SK-N-SH (cell line): ENCODE measurements at regions not wholly inside any gene's neighbourhood (a gene's known extent, or its start where the extent isn't known, plus 50 kb on each side); places are given as distances from the start of the nearest gene placed in this dataset.

Experiments
- CTCF ChIA-PET: fragments of 300-600, 350-600 bp; formaldehyde crosslinking; extraction: SDS; loops from one replicate; lab custom pipeline; 2021; lab: Yijun Ruan, JAX
- POLR2A ChIA-PET: fragments of 350-600 bp; sonication (Branson Sonifier 250); formaldehyde crosslinking; extraction: SDS; loops from one replicate; lab custom pipeline; 2020; ENCODE audit warnings: antibody characterized with exemption, inconsistent platforms; lab: Yijun Ruan, JAX
- DNase-seq: peaks from one replicate; pipeline ENCODE4 v3.0.0; 2012
- H2AFZ ChIP-seq: fragments of 200-600 bp; sonication (generic); 2 replicates; pipeline ENCODE4 v1.8.1; 2016; ENCODE audit warnings: antibody characterized with exemption, mild to moderate bottlenecking, low read depth
- H3F3A ChIP-seq: fragments of 200-600 bp; sonication (generic); replicated peaks from 2 replicates; pipeline ENCODE3; 2016; ENCODE audit warnings: antibody characterized with exemption, mild to moderate bottlenecking; ENCODE audit not compliant: insufficient read depth
- H3K27ac ChIP-seq, 2 experiments: fragments of 200-500 bp in 1 of 2; fragments of 200-600 bp in 1 of 2; sonication (Bioruptor generic) in 1 of 2; sonication (generic), shearing (Covaris generic) in 1 of 2; 2 replicates each; pipeline versions ENCODE4 v1.5.1 to v1.6.1; 2014 to 2016; ENCODE audit warnings: low read depth in 2 of 2, inconsistent platforms in 1 of 2, low read length in 1 of 2, mild to moderate bottlenecking in 1 of 2, mixed read lengths in 1 of 2
- H3K27me3 ChIP-seq: fragments of 200-600 bp; sonication (generic), shearing (Covaris generic); 2 replicates; pipeline ENCODE4 v1.6.1; 2016; ENCODE audit warnings: mixed run types; ENCODE audit not compliant: insufficient read depth
- H3K36me3 ChIP-seq, 2 experiments: fragments of 200-500 bp in 1 of 2; fragments of 200-600 bp in 1 of 2; sonication (Bioruptor generic) in 1 of 2; sonication (generic) in 1 of 2; replicated peaks in 1 of 2; 2 replicates each; pipeline versions ENCODE3 to v1.5.1; 2014 to 2016; ENCODE audit warnings: low read length in 1 of 2, mild to moderate bottlenecking in 1 of 2; ENCODE audit not compliant: insufficient read depth in 2 of 2, control insufficient read depth in 1 of 2
- H3K4me1 ChIP-seq, 2 experiments: fragments of 200-500 bp in 1 of 2; fragments of 200-600 bp in 1 of 2; sonication (Bioruptor generic) in 1 of 2; sonication (generic), shearing (Covaris generic) in 1 of 2; 2 replicates each; pipeline versions ENCODE4 v1.5.1 to v1.6.1; 2014 to 2016; ENCODE audit warnings: low read depth in 1 of 2, low read length in 1 of 2, mixed run types in 1 of 2; ENCODE audit not compliant: insufficient read depth in 2 of 2, control insufficient read depth in 1 of 2
- H3K4me2 ChIP-seq: fragments of 200-600 bp; sonication (generic), shearing (Covaris generic); 2 replicates; pipeline ENCODE4 v1.6.1; 2017; ENCODE audit warnings: mixed run types
- H3K4me3 ChIP-seq, 2 experiments: fragments of 200-500 bp in 1 of 2; fragments of 200-600 bp in 1 of 2; sonication (Bioruptor generic) in 1 of 2; sonication (generic), shearing (Covaris generic) in 1 of 2; 2 replicates each; pipeline versions ENCODE4 v1.5.1 to v1.8.1; 2014 to 2016; ENCODE audit warnings: low read depth in 2 of 2, inconsistent platforms in 1 of 2, low read length in 1 of 2, mild to moderate bottlenecking in 1 of 2, mixed read lengths in 1 of 2, moderate library complexity in 1 of 2
- H3K79me2 ChIP-seq: fragments of 200-600 bp; sonication (generic); 2 replicates; pipeline ENCODE4 v1.8.1; 2017; ENCODE audit warnings: mild to moderate bottlenecking; ENCODE audit not compliant: insufficient read depth
- H3K9ac ChIP-seq: fragments of 200-600 bp; sonication (generic); 2 replicates; pipeline ENCODE4 v1.6.1; 2017; ENCODE audit warnings: mixed run types
- H3K9me2 ChIP-seq: fragments of 200-600 bp; sonication (generic); 2 replicates; pipeline ENCODE4 v1.6.1; 2017; ENCODE audit warnings: mixed run types
- H3K9me3 ChIP-seq: fragments of 200-600 bp; sonication (generic); 2 replicates; pipeline ENCODE4 v1.6.1; 2017; ENCODE audit warnings: mixed run types, mild to moderate bottlenecking, moderate library complexity
- H4K20me1 ChIP-seq: fragments of 200-600 bp; sonication (generic); 2 replicates; pipeline ENCODE4 v1.6.1; 2017; ENCODE audit warnings: mild to moderate bottlenecking, mixed run types; ENCODE audit not compliant: insufficient read depth
- CHD2 ChIP-seq: fragments of 150-350 bp; IDR thresholded peaks from 2 replicates; pipeline ENCODE4 v1.6.1; 2018; ENCODE audit warnings: low read length; ENCODE audit not compliant: partially characterized antibody
- EP300 ChIP-seq, 2 experiments: IDR thresholded peaks; 2 replicates each; pipeline versions ENCODE4 v1.4.0 to v1.6.1; 2012; ENCODE audit warnings: borderline replicate concordance in 1 of 2, low read depth in 1 of 2, low read length in 1 of 2
- EZH2phosphoT487 ChIP-seq: fragments of 200-600 bp; sonication (generic); IDR thresholded peaks from 2 replicates; pipeline ENCODE4 v1.6.1; 2017; ENCODE audit warnings: low read depth, mixed run types, mild to moderate bottlenecking, antibody characterized with exemption, moderate library complexity, borderline replicate concordance
- FOSL2 ChIP-seq: IDR thresholded peaks from 2 replicates; pipeline ENCODE4 v1.4.0; 2012; ENCODE audit warnings: low read depth, mild to moderate bottlenecking, moderate library complexity, borderline replicate concordance
- FOXJ3 ChIP-seq: sonication (generic); formaldehyde crosslinking; IDR thresholded peaks from 2 replicates; pipeline ENCODE4 v1.5.1; 2020; ENCODE audit warnings: mild to moderate bottlenecking, missing genetic modification reagents
- GABPA ChIP-seq: IDR thresholded peaks from 2 replicates; pipeline ENCODE4 v1.4.0; 2012; ENCODE audit warnings: low read depth, mild to moderate bottlenecking
- MAX ChIP-seq: IDR thresholded peaks from 2 replicates; pipeline ENCODE4 v1.4.0; 2012; ENCODE audit warnings: low read depth
- MEF2A ChIP-seq: IDR thresholded peaks from 2 replicates; pipeline ENCODE4 v1.4.0; 2012; ENCODE audit warnings: low read depth, borderline replicate concordance
- PBX3 ChIP-seq: IDR thresholded peaks from 2 replicates; pipeline ENCODE4; 2012
- POLR2AphosphoS5 ChIP-seq: IDR thresholded peaks from 2 replicates; pipeline ENCODE4 v1.6.1; 2012; ENCODE audit warnings: low read depth, low read length
- RAD21 ChIP-seq: IDR thresholded peaks from 2 replicates; pipeline ENCODE4 v1.6.1; 2012; ENCODE audit warnings: mild to moderate bottlenecking, low read length
- REST ChIP-seq: IDR thresholded peaks from 2 replicates; pipeline ENCODE4 v1.6.1; 2012; ENCODE audit warnings: mild to moderate bottlenecking, low read depth, low read length, moderate library complexity
- SIN3A ChIP-seq: IDR thresholded peaks from 2 replicates; pipeline ENCODE4 v1.6.1; 2012; ENCODE audit warnings: low read depth, mild to moderate bottlenecking, low read length, moderate library complexity, borderline replicate concordance
- TAF1 ChIP-seq: IDR thresholded peaks from 2 replicates; pipeline ENCODE4 v1.6.1; 2012; ENCODE audit warnings: low read depth, mild to moderate bottlenecking, low read length, moderate library complexity, borderline replicate concordance
- TCF12 ChIP-seq: IDR thresholded peaks from 2 replicates; pipeline ENCODE4 v1.4.0; 2012
- TEAD4 ChIP-seq: IDR thresholded peaks from 2 replicates; pipeline ENCODE4 v1.4.0; 2012; ENCODE audit warnings: mild to moderate bottlenecking, borderline replicate concordance; ENCODE audit not compliant: insufficient read depth
- YY1 ChIP-seq: IDR thresholded peaks from 2 replicates; pipeline ENCODE4 v1.4.0; 2012; ENCODE audit warnings: low read depth, mild to moderate bottlenecking
- ZBTB33 ChIP-seq: IDR thresholded peaks from 2 replicates; pipeline ENCODE4 v1.4.0; 2012; ENCODE audit warnings: low read depth, borderline replicate concordance
- WGBS: methylation state at CpG from one replicate; pipeline ENCODE4 v1.1.6; 2017; ENCODE audit warnings: low lambda C conversion rate; 5-methylcytosine and 5-hydroxymethylcytosine counted together

GRCh38 chr9:78396087-78396486, 99.2 kb downstream of the PSAT1 start:
- no peak overlapping the region for H3K4me2 ChIP-seq
- peaks cover 0 to 15% of the 10 kb centered on the region in 2 experiments; a peak in 2 of 4 replicates for H3K4me1 ChIP-seq
- DNase-seq = no peak
- ChIA-PET POLR2A (no interaction called here), CTCF (interaction anchor here (0.8 to 2.7 kb wide), 3 partner anchors 11 to 30 kb away, joined by 3 to 12 read pairs (median 4); no protein-coding TSS in a partner anchor)
- no peak overlapping the region for H3K9ac ChIP-seq
- H3K9me3 ChIP-seq = no peaks in the 10 kb centered on the region
- TF ChIP-seq MEF2A (no peak), PBX3 (no peak), EZH2phosphoT487 (no peak), ZBTB33 (no peak), RAD21 (no peak), CHD2 (no peak), FOSL2 (no peak), REST (no peak), SIN3A (no peak), TEAD4 (no peak), POLR2AphosphoS5 (no peak), EP300 (IDR thresholded peaks at IDR 0.05; ENCODE audit: borderline replicate concordance in 1 of 2, low read depth in 1 of 2, low read length in 1 of 2) (no peak), MAX (no peak), FOXJ3 (CRISPR knock-in tag) (no peak), GABPA (no peak), TCF12 (no peak), YY1 (no peak), TAF1 (no peak)
- no peaks in the 10 kb centered on the region; the same call in 1 of the 2 replicates for H3K27me3 ChIP-seq
- no peaks in the 10 kb centered on the region for H3F3A ChIP-seq
- WGBS = 36% methylated on average over 2 of the region's 2 CpGs
- H3K27ac ChIP-seq = no peak overlapping the region
- H3K36me3 ChIP-seq = no peaks in the 10 kb centered on the region
- H3K9me2 ChIP-seq = no peaks in the 10 kb centered on the region
- no peak overlapping the region for H3K4me3 ChIP-seq
- no peaks in the 10 kb centered on the region for H4K20me1 ChIP-seq
- H2AFZ ChIP-seq = no peak overlapping the region
- H3K79me2 ChIP-seq = no peaks in the 10 kb centered on the region
